GM21717 (cell line): ENCODE measurements at regions not wholly inside any gene's neighbourhood (a gene's known extent, or its start where the extent isn't known, plus 50 kb on each side); places are given as distances from the start of the nearest gene placed in this dataset.

Experiments
- ATAC-seq: cut with Tn5 transposase; IDR thresholded peaks from one replicate; pipeline ENCODE4 v1.9.1; 2021; ENCODE audit warnings: mild to moderate bottlenecking, moderate library complexity; ENCODE audit not compliant: unreplicated experiment

- no peak for ATAC-seq
Observed at GRCh38 chr17:77660524-77660923, 298.0 kb upstream of the TNRC6C start.

DNA sequence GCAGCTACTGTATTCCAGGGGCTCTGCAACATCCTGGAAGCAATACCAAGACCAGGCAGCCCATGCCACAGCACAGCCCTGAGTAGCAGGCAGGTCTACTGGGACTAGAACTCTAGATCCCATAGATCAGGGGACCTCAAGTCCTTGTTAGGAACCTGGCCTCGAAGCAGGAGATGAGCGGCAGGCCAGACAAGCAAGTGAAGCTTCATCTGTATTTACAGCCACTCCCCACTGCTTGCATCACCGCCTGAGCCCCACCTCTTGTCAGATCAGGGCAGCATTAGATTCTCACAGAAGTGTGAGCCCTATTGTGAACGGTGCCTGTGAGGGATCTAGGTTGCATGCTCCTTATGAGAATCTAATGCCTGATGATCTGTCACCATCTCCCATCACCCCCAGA is 295.7 kb upstream of the TNRC6C start:
- ATAC-seq = no peak

DNA sequence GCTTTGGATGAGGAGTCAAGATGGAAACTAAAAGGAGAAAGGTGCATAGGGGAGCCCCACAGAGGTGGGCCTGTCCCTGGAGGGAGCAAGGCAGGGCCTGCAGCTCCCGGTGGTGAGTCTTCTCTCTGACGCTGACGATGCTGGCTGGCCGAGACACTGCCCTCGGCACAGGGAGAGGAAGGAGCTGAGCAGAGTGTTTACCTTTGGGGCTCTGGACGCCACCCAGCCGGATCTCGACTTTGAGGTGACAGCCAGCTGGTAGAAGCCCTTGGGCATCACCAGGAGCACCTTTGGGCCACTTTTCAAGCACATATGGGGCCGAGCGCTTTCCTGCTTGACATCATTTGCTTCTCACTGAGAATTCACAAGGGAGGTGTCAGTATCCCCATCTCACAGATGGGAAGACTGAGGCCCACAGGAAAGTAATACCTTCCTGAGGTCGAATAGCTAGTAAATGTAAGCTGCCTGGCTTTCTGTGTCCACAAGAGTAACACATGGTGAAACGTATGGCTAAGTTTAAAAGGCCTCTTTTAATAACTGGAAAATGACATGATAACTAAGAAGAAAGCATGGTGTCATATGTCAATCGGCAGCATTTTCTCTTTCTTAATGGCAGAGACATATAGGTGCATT is 294.3 kb upstream of the TNRC6C start:
- ATAC-seq = no peak

DNA sequence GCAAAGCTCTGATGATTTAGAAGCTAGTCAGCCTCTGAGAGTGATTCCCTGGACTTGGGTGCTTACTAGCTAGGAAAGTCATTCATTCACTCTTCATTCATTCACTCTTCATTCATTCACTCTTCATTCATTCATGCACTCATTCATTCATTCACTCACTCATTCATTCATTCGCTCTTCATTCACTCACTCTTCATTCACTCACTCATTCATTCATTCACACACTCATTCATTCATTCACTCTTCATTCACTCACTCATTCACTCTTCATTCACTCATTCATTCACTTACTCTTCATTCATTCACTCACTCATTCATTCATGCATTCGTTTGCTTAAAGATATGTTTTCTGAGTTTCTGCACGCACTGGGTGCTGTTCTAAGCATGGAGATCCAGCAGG is 292.7 kb upstream of the TNRC6C start:
- no peak for ATAC-seq

DNA sequence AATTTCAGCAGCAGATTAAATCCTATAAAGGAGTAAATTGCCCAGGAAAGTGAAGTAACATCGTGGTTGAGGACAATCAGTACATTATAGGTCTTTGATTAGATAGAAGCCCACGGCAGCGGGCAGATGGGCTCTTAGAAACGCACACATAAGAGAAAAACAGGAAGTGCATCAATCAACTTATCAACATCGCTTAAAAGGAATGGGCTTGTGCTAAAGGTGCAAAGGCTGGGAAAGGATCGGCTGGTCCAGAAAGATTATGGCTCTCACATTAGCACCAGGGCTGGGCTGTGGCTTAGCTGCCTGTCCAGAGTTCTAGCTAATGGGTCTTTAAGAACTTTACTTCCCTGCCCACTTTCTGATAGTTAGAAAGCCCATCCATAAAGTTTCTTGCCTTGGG is 292.0 kb upstream of the TNRC6C start:
- no peak for ATAC-seq

- no peak for ATAC-seq
Observed at GRCh38 chr17:77666881-77667395, 291.6 kb upstream of the TNRC6C start.

GRCh38 chr17:77667478-77667877 is 291.0 kb upstream of the TNRC6C start:
- no peak for ATAC-seq

DNA sequence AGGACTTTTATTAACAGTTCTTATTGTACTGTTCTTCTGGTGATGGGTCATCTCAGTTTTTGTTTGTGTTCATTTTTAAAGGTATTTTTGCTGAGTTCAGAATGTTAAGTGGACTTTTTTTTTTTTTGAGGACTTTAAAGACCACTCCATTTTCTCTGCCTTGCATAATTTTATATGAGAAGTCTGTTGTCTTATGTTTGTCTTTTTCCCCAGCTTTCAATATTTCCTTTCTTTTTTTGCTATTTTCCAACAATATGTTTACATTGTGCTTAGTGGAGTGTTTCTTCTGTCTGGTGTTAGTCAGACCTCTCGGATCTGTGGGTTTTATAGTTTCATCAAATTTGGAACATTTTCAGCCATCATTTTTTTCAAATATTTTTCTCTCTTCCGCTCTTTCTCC is 290.0 kb upstream of the TNRC6C start:
- ATAC-seq = no peak

GRCh38 chr17:77670173-77670572 is 288.3 kb upstream of the TNRC6C start:
- ATAC-seq = no peak

GRCh38 chr17:77674358-77674757 is 284.1 kb upstream of the TNRC6C start:
- ATAC-seq = no peak

GRCh38 chr17:77675411-77675810 is 283.1 kb upstream of the TNRC6C start:
- no peak for ATAC-seq

DNA sequence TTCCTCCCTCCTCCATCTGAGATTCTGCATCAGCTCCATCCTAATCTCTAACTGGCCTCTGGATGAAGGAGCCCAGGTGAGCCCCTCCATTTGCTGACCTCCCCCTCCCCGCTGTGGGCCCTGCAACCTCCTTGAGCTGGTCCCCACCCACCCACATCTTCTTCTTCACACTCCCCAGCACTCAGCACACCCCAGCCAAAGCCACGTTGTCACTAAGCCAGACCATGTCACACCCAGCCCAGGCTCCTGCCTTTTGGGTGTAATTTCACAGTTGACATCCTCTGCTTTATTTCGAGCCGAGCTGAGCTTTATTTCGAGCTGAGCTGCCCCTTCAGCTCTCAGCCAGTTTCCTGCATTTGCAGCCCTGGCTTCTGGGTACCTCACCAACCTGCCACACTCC is 282.7 kb upstream of the TNRC6C start:
- no peak for ATAC-seq

DNA sequence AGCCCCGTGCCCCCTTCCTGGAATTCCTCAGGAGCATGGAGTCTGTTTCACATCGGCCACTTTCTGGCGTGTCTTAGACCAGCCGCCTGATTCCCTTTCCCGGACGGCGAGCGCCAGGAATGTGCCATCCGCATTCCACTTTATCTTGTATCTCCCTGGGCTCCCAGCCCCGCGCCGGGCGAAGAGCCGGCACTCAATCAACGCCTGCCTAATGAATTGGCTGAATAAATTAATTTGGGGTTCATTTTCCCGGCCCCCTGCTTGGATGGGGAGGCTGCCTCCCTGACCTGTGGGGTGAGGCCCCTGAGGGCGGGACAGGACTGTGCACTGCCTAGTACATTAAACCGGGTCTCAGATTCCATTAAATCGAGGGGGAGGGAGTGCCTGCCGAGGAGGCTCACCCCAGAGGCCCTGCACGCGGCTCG is 282.3 kb upstream of the TNRC6C start:
- no peak for ATAC-seq

DNA sequence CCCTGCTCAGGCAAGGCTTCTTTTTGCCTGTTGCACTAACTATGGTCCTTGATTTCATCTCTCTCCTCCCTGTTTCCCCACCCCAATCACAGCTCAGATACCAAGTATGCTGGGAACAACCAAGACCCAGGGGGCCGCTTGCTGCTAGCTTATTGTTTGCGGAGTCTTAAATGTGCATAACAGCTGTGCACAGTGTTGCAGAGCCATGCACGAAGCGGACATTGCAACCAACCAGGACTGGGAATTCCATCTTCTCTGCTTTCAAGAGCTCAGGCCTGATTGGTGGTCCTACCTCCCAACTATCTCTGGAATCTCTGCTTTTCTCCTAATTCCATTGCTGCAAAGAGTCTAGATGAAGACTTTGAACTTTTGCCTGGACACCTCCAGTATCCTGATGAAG is 281.3 kb upstream of the TNRC6C start:
- ATAC-seq = no peak

GRCh38 chr17:77677630-77678029 is 280.9 kb upstream of the TNRC6C start:
- no peak for ATAC-seq

GRCh38 chr17:77679589-77679988 is 278.9 kb upstream of the TNRC6C start:
- ATAC-seq = no peak

- ATAC-seq = no peak
Observed at GRCh38 chr17:77681861-77682260, 276.6 kb upstream of the TNRC6C start.

GRCh38 chr17:77684803-77685798 is 273.4 kb upstream of the TNRC6C start:
- ATAC-seq = no peak

- ATAC-seq = no peak
Observed at GRCh38 chr17:77685881-77686486, 272.5 kb upstream of the TNRC6C start.

DNA sequence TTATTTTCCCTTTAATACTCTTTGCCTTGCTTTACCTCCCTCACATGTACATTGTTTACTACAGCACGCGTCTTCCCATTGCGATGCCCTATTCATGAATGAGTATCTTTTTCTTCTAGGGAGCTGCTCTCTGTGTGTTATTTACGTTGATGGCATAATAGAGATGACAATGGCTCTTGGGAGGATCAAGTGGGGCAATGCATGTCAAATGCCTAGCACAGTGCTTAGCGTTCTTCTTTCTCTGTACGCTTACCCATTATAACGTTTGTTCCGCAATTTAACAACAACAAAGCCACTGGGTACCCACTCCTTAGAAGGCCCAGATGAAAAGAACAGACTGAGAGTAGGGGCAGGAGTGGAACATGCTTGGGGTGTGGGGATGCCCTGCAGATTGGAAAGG is 271.6 kb upstream of the TNRC6C start:
- no peak for ATAC-seq

GRCh38 chr17:77687417-77687816 is 271.1 kb upstream of the TNRC6C start:
- no peak for ATAC-seq

DNA sequence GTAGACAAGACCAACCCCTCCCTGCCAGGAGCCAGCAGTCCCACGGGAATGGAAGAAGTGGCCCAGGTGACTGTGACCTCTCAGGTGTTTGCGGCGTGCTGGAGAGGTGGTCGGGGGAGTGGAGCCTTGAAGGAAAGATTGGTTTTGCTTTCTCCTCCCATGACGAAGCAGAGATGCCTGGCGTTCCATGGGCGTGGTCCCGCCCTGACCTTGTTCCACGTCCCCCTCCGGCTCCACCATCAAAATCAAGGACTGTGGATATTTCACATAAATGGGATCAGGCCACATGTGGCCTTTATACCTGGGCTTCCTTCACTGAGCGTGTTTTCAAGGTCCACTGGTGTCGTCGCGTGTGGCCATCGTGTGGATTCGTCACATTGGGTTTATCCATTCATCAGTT is 270.6 kb upstream of the TNRC6C start:
- ATAC-seq = no peak
